ENCODE measurements at regions not wholly inside any gene's neighbourhood (a gene's known extent, or its start where the extent isn't known, plus 50 kb on each side); places are given as distances from the start of the nearest gene placed in this dataset.

DNA sequence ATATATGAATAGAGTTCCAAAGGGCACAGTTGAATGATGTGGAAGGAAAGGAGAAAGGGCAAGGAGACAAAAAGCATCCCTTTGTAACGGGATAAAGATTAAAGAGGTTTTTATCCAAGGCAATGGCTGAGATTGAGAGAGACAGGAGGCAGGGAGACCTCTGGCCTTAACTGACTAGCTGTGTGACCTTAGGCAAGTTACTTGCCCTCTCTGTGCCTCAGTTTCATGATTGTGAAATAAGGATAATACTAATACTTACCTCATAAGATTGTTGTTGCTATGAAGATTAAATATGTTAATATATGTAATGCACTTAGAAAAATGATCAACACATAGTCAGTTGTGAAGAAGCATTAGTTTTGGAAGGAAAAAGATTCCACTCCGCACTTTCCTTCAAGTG is 130.2 kb upstream of the EEA1 start:
- Histone ChIP-seq H3K4me1 (ENCODE audit: insufficient read depth, low read length, poor library complexity, severe bottlenecking) (no peaks in the 10 kb centered on the region), H3K27ac (ENCODE audit: low read depth, low read length, poor library complexity, severe bottlenecking) (no peak overlapping the region), H3K9me2 (ENCODE audit: insufficient read depth, low read length) (no peaks in the 10 kb centered on the region), H3K4me3 (ENCODE audit: low read depth, low read length, poor library complexity, severe bottlenecking) (no peak overlapping the region), H3K9me3 (ENCODE audit: low read length) (no peaks in the 10 kb centered on the region), H2AFZ (ENCODE audit: low read length) (no peak overlapping the region), H4K20me1 (ENCODE audit: insufficient read depth, low read length) (no peaks in the 10 kb centered on the region), H3K79me2 (ENCODE audit: insufficient read depth, low read depth, low read length) (no peaks in the 10 kb centered on the region), H3K4me2 (ENCODE audit: low read length) (no peak overlapping the region), H3K36me3 (ENCODE audit: insufficient read depth, low read length) (no peaks in the 10 kb centered on the region)
- DNase-seq (ENCODE audit: low spot score) = no peak
- TF ChIP-seq EZH2phosphoT487 (IDR thresholded peaks at IDR 0.05; ENCODE audit: borderline replicate concordance, low read depth, low read length) = no peak
- TF ChIP-seq, protein P1, sequence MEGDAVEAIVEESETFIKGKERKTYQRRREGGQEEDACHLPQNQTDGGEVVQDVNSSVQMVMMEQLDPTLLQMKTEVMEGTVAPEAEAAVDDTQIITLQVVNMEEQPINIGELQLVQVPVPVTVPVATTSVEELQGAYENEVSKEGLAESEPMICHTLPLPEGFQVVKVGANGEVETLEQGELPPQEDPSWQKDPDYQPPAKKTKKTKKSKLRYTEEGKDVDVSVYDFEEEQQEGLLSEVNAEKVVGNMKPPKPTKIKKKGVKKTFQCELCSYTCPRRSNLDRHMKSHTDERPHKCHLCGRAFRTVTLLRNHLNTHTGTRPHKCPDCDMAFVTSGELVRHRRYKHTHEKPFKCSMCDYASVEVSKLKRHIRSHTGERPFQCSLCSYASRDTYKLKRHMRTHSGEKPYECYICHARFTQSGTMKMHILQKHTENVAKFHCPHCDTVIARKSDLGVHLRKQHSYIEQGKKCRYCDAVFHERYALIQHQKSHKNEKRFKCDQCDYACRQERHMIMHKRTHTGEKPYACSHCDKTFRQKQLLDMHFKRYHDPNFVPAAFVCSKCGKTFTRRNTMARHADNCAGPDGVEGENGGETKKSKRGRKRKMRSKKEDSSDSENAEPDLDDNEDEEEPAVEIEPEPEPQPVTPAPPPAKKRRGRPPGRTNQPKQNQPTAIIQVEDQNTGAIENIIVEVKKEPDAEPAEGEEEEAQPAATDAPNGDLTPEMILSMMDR (conservative IDR thresholded peaks at IDR 0.05; ENCODE audit: low read length) = no peak
- no TSS peak for BruUV-seq (replicated peaks)
- ChIA-PET POLR2A (no interaction called here), CTCF (ENCODE audit: unreplicated experiment) (no interaction called here)
- intact Hi-C loops (cut with micrococcal nuclease; ENCODE audit: unreplicated experiment) = no loop called here

DNA sequence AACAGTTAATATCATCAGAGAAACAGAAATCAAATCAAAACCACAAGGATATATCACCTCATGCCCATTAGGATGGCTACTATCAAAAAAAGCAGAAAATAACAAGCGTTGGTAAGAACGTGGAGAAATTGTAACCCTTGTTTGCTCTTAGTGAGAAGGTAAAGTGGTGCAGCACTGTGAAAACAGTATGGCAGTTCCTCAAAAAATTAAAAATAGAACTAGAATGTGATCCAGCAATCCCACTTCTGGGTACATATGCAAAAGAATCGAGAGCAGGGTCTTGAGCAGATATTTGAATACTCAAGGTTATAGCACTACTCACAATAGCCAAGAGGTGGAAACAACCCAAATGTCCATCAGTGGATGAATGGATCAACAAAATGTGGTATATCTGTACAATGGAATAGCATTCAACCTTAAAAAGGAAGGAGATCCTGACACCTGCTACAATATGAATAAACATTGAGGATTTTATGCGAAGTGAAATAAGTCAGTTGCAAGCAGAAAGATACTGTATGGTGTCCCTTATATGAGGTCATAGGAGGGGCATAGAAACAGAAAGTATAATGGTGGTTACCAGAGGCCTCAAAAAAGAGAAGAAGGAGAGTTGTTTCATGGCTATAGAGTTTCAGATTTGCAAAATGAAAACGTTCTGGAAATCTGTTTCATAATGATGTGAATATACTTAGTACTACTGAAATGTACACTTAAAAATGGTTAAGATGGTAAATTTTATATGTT is 131.0 kb upstream of the EEA1 start:
- Histone ChIP-seq H3K4me2 (ENCODE audit: low read length) (no peak overlapping the region), H3K4me1 (ENCODE audit: insufficient read depth, low read length, poor library complexity, severe bottlenecking) (no peaks in the 10 kb centered on the region), H3K79me2 (ENCODE audit: insufficient read depth, low read depth, low read length) (no peaks in the 10 kb centered on the region), H3K4me3 (ENCODE audit: low read depth, low read length, poor library complexity, severe bottlenecking) (no peak overlapping the region), H3K36me3 (ENCODE audit: insufficient read depth, low read length) (no peaks in the 10 kb centered on the region), H3K9me2 (ENCODE audit: insufficient read depth, low read length) (no peaks in the 10 kb centered on the region), H3K27ac (ENCODE audit: low read depth, low read length, poor library complexity, severe bottlenecking) (no peak overlapping the region), H2AFZ (ENCODE audit: low read length) (no peak overlapping the region), H3K9me3 (ENCODE audit: low read length) (no peaks in the 10 kb centered on the region), H4K20me1 (ENCODE audit: insufficient read depth, low read length) (no peaks in the 10 kb centered on the region)
- intact Hi-C loops (cut with micrococcal nuclease; ENCODE audit: unreplicated experiment) = no loop called here
- TF ChIP-seq, protein P1 (conservative IDR thresholded peaks at IDR 0.05; ENCODE audit: low read length) = no peak
- BruUV-seq (replicated peaks) = no TSS peak
- ChIA-PET CTCF (ENCODE audit: unreplicated experiment) (no interaction called here), POLR2A (no interaction called here)
- DNase-seq (ENCODE audit: low spot score) = no peak

DNA sequence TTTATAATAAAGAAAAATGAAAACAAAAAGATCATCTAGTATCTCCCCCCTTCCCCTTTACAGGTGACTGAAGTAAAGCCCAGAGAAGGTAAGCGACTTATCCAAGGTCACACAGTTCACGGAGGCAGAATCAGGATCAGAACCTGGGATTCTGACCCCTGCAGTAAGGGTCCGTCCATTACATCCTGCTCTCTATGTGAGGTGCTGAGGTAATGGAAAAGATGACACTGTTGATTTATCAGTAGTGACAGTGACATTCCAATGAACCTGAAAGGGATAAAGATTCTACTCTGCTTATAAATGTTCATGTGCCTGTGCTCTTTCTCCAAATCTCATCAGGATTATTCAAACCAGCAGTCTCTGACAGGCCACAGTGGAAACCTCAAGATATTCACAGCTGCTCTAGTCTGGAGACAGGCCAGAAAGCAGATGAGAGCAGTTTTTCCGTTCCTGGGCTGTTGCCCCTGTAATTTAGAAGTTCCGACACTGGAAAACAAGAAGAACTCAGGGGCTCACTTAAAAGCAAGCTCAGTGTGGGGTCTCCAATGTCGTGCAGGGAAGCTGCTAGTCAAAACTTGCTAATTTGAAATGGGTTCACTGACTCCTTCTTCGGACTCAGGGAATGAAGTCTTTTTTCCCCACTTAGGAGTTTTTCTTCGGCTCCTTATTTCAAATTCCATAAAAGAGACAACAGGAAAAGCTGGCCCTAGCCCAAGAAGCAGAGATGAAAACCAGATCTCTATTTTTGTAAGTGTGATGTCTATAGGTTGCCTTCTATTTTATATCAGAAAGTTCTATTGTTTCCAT is 131.8 kb upstream of the EEA1 start:
- H3K36me3 ChIP-seq (ENCODE audit: insufficient read depth, low read length) = no peaks in the 10 kb centered on the region
- ChIA-PET POLR2A (no interaction called here), CTCF (ENCODE audit: unreplicated experiment) (no interaction called here)
- no peaks in the 10 kb centered on the region for H3K79me2 ChIP-seq (ENCODE audit: insufficient read depth, low read depth, low read length)
- no peaks in the 10 kb centered on the region for H3K9me2 ChIP-seq (ENCODE audit: insufficient read depth, low read length)
- no peak overlapping the region for H2AFZ ChIP-seq (ENCODE audit: low read length)
- no peak for DNase-seq (ENCODE audit: low spot score)
- no peaks in the 10 kb centered on the region for H4K20me1 ChIP-seq (ENCODE audit: insufficient read depth, low read length)
- no peaks in the 10 kb centered on the region for H3K9me3 ChIP-seq (ENCODE audit: low read length)
- H3K4me2 ChIP-seq (ENCODE audit: low read length) = no peak overlapping the region
- no TSS peak for BruUV-seq (replicated peaks)
- no peaks in the 10 kb centered on the region for H3K4me1 ChIP-seq (ENCODE audit: insufficient read depth, low read length, poor library complexity, severe bottlenecking)
- H3K27ac ChIP-seq (ENCODE audit: low read depth, low read length, poor library complexity, severe bottlenecking) = no peak overlapping the region
- TF ChIP-seq EZH2phosphoT487 (IDR thresholded peaks at IDR 0.05; ENCODE audit: borderline replicate concordance, low read depth, low read length) = no peak
- TF ChIP-seq, protein P1 (conservative IDR thresholded peaks at IDR 0.05; ENCODE audit: low read length) = no peak
- intact Hi-C loops (cut with micrococcal nuclease; ENCODE audit: unreplicated experiment) = no loop called here
- no peak overlapping the region for H3K4me3 ChIP-seq (ENCODE audit: low read depth, low read length, poor library complexity, severe bottlenecking)

Measured in OCI-LY7 (cell line).